ENCODE measurements at regions not wholly inside any gene's neighbourhood (a gene's known extent, or its start where the extent isn't known, plus 50 kb on each side); places are given as distances from the start of the nearest gene placed in this dataset.
A peak's percentile ranks its signal among the peaks of the same experiment; 100 is the strongest.

GRCh38 chr17:71458322-71458721 is 662.5 kb upstream of the SOX9 start:
- DNase-seq: no peak

GRCh38 chr17:71460943-71461342 is 659.9 kb upstream of the SOX9 start:
- no peak for DNase-seq

- no peak for DNase-seq
These were observed 659.2 kb upstream of the SOX9 start for GRCh38 chr17:71461498-71462169.

- DNase-seq: no peak
These were observed 656.6 kb upstream of the SOX9 start for GRCh38 chr17:71464241-71464640.

GRCh38 chr17:71464751-71465150 is 656.1 kb upstream of the SOX9 start:
- no peak for DNase-seq

GRCh38 chr17:71467719-71468118 is 653.1 kb upstream of the SOX9 start:
- DNase-seq: no peak

- DNase-seq: no peak
These were observed 650.8 kb upstream of the SOX9 start for GRCh38 chr17:71470062-71470461.

GRCh38 chr17:71472809-71473789 is 647.7 kb upstream of the SOX9 start:
- peak; percentile 0 for DNase-seq

GRCh38 chr17:71477356-71477755 is 643.5 kb upstream of the SOX9 start:
- DNase-seq: no peak

- DNase-seq: no peak
These were observed 640.7 kb upstream of the SOX9 start for GRCh38 chr17:71480099-71480498.

- DNase-seq: no peak
These were observed 638.2 kb upstream of the SOX9 start for GRCh38 chr17:71482625-71483024.

GRCh38 chr17:71484546-71484945 is 636.3 kb upstream of the SOX9 start:
- no peak for DNase-seq

- DNase-seq: no peak
These were observed 635.4 kb upstream of the SOX9 start for GRCh38 chr17:71485426-71485825.

GRCh38 chr17:71486261-71486660 is 634.6 kb upstream of the SOX9 start:
- no peak for DNase-seq

GRCh38 chr17:71488851-71489250 is 632.0 kb upstream of the SOX9 start:
- DNase-seq: no peak

GRCh38 chr17:71494062-71494855 is 626.6 kb upstream of the SOX9 start:
- DNase-seq: no peak

GRCh38 chr17:71495420-71495819 is 625.4 kb upstream of the SOX9 start:
- no peak for DNase-seq

GRCh38 chr17:71496552-71496951 is 624.3 kb upstream of the SOX9 start:
- DNase-seq: no peak

- no peak for DNase-seq
These were observed 619.9 kb upstream of the SOX9 start for GRCh38 chr17:71500761-71501555.

GRCh38 chr17:71501711-71502110 is 619.1 kb upstream of the SOX9 start:
- no peak for DNase-seq

GRCh38 chr17:71502443-71502842 is 618.4 kb upstream of the SOX9 start:
- DNase-seq: no peak
